HG02870 (cell line): ENCODE measurements at regions not wholly inside any gene's neighbourhood (a gene's known extent, or its start where the extent isn't known, plus 50 kb on each side); places are given as distances from the start of the nearest gene placed in this dataset.

ENCODE experiments used
- ATAC-seq: cut with Tn5 transposase; IDR thresholded peaks from one replicate; pipeline ENCODE4 v1.9.1; 2021; ENCODE audit warnings: mild to moderate bottlenecking, moderate library complexity; ENCODE audit not compliant: unreplicated experiment

DNA sequence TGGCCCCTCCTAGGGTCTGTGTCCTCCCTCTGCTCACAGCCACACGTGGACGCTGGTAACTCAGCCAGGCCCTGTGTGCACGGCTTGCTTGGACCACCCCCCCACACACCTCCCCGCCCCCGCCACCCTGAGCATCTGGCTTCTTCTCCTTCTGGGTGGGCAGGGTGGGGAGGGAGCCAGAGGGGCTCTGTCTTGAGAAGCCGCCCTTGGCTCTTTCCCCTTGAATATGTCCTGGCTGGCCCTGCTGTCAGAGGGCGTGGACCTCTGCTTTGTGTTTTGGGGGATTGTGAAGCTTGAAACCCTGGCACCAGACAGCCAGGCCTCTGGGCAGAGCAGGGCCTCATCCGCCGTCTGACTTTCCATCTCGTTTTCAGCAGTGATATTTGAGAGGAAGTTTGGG lies 72.1 kb downstream of the GLI2 start:
- no peak for ATAC-seq

DNA sequence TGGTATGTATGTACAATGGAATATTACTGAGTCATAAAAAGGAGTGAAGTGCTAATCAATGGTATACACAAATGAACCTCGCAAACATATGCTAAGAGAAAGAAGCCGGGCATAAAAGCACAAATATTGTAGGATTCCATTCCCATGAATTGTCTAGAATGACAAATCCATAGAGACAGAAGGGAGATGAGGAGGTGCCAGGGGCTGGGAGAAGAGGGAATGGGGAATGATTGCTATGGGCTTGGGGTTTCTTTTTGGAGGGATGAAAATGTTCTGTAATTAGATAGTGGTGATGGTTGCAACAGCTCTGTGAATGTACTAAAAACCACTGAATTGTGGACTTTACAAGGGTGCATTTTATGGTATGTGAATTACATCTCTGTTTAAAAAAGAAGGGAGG lies 73.5 kb downstream of the GLI2 start:
- ATAC-seq, result no peak

DNA sequence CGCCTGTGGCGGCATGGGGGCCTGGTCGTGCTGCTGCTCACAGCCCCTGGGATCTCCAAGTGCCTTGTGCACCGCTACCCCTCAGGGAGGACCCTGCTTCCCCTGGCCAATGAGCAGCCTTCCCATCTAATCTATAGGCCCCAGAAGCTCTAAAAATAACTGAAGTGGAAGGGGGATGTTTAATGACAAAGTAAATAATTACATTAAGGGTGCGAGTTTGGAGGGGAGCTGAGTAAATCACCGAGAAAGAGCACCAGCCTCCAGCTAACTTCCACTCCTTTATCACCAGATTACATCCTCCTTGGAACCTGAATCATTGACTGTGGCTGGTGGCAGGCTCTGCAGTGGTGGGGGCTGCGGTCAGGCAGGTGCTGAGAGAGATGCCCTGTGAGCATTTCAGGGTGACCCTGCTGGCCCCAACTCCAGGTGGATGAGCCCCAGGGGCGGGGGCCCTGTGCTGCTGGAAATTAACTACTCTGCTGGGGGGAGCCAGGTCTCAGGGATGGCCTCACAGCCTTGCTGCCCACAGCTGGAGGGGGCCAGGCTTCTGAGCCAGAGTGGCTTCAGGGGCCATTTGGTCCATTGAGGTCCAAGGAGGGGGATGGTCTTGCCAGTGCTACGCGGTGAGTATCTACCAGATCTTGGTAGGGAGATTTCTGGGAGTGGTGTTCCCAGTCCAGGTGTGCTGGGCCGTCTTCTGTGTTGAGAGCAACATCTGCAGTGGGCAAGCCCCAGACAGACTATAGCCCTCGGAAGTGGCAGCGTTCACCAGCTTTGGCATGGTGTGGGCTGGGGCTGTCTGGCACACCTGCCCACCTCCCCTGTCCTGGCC lies 74.2 kb downstream of the GLI2 start:
- ATAC-seq, result no peak

DNA sequence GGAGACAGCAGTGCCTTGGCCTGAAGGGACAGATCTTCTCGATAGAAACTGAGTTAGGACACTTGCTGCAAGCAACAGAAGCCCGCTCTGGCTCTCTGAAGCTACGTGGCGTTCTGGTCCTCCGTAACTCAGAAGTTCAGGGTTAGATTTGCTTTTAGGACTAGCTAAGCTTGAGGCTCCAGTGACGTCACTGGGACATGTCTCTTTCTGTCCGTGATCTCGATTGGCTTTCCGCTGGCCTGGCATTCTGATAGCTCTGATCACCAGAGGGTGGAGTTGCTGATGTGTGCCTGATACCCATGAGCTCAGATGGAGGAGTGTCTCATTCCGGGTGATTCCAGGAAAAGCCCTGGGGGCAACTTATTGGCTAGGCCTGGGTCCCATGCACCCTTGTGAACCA lies 75.0 kb downstream of the GLI2 start:
- ATAC-seq, result no peak

DNA sequence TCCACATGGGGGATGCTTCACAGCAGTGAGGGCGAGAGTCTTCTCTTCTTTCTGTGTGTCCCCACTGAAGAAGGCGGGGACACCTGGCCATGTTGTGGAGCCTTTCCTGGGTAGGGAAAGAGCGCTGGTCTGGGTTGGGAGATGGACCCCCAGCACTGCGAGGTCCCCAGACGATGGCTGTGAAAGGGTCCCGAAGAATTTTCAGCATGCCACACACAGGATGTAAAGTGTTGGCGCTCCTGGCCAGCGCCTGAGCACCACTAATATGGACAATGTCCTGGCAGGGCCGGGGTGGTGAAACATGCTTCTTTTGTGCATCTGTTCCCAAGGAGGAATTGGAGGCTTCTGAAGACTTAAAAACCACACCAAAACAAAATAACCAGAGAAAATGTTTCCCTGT lies 77.2 kb downstream of the GLI2 start:
- ATAC-seq, result no peak

DNA sequence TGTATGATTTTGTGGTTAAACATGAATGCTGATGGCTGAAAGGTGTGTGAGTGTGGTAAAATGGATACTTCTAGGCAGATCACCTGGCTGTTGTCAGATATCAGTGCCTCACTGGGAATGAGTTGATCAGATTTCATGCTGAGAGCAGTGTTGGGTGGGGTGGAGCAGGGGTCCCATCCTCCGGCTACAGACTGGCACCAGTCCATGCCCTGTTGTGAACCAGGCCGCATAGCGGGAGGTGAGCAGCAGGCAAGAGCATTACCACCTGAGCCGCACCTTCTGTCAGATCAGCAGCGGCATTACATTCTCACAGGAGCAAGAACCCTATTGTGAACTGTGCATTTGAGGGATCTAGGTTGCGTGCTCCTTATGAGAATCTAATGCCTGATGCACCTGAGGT lies 78.7 kb downstream of the GLI2 start:
- no peak for ATAC-seq

DNA sequence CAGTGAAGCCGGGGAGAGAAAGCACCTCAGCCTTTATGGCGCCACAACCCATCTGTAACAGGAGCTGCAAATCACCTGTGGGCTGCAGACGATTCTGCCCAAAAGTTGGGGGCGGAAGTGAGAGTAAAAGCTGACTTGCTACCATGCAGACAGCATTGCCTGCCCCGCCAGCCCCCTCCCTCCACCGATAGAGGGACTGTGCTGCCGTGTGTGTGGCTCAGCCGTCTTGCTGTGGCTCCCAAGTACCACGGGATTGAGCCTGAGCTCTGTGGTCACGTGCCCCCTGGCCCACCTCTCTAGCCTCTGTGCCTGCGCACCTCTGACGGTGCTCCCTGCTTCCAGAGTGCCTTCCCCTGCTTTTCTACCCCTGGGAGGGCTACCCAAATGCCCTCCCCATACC lies 79.6 kb downstream of the GLI2 start:
- no peak for ATAC-seq

DNA sequence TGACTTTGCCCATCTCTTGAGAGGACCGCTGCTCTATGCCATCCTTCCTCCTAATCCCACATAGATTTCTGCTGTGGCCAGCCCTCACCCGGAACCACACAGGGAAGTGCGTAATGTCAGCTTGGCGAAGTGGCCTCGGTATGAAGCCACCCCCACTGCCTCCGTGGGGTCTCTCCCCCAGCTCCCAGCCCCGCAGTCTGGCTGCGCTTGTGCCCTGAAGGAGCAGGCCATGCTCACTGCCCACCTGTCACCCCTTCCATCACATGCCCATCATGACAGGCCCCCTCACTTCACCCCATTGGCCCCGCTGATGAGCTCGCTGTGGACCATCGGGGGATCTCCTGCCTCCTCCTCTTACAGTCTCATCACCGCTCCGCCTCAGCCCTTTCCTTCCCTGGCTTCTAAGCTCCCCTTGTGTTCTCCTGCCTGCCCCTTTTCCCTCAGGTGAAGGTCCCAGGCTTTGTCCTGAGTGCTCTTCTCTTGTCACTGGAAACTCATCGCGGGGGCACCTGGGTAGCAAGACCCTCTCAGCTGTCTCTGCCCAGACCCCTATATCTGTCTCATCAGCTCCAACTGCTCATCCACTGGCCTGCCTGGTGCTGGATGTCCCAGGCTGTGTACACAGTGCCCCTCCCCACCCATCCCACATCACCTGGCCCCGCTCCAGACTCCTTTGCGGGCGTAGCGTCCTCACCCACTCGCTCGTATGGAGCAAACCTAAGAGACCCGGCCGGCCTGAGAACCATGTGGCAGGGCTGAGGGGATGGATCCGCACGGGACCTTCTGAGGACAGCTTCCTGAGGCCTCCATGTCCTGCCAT lies 81.7 kb downstream of the GLI2 start:
- ATAC-seq, result no peak

DNA sequence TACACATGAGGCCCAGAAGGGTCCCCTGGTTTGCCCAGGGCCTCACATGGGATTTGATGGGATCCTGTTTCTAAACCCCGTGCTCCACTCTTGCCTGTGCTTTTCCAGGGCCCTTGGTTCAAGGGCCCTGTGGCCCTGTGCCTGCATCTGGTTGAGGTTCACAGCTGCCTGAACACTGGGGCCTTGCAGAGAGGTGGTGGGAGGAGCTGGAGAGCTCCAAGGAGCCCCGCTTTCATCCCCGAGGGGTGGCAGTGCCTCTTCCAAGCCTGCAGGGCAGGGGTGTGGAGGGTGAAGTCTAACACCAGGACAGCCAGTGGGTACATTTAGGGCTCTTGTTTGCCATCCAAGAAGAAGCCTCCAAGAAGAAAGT lies 82.3 kb downstream of the GLI2 start:
- ATAC-seq, result no peak

DNA sequence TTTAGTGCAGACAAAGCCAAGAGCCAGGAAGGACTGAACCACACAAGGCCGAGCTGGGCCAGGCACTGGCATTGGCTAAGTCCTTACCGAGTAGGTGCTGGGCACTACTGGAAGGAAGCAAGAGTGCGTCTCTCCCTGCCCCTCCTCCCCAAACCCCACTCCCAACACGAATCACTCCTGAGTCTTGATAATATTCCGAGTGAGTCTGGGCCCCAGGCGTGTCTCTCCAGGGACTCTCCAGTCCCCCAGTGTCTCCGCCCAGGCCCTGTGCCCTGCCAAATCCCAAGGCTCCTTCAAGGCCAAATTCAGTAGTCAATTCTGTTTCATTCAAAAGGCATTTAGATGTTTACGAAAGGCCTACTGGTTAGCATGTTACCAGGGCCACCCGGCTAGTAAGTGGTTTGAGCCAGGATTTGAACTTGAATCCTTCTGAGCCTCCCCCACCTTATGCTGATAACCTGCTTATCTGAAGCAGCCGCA lies 82.8 kb downstream of the GLI2 start:
- ATAC-seq, result no peak

DNA sequence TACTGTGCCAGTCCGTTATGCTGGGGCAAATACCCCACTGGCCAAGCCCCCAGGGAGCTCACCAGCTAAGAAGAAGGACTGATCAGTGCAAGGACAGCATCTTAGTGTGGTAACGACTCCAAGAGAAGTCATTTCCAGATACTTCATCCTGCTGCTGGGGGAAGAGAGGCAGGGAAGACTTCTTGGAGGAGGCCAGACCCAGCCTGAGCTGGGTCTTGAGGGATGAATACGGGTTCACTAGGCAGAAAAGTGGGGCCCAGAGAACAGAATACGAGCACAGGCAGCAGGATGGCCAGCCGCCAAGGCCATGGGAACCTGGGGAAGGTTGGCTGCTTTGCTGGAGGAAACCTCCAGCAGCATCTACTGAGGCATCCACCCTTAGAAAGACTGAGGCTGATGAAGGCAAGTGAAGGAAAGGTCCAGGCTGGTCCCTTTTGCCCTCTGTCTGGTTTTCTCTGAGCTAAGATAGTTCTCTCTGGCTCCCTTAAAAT lies 84.1 kb downstream of the GLI2 start:
- ATAC-seq, result no peak

DNA sequence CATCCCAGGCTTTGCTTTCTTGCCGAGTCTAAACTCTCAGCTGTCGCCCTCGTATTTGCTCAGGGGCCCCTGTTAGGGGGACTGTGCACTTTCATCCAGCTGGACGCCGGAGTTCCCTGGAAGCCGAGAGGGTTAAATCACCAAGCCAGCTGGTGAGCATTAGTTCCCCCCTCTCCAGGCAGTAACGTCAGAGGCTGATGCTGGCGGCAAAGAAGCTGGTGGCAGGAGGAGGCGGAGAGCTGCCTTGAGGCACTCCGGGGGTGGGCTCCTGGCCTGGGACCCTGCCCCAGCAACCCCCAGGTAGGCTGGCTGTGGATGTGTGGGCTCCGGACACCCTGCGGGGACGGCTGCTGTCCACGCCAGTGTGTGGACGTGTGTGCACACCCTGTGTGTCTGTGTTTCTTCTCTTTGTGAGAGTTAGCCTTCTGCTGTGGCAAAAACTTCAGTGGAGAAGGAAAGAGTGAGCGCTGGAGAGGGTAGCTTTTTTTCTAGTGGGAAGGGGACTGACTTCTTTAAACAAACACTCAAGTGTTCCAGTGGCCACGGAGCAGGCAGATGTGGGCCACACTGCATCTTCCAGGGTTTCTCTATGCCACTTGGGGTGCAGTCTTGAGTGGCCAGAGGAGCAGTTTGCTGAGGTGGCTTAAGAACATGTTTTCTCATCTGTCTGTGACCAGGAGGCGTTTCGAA lies 84.7 kb downstream of the GLI2 start:
- no peak for ATAC-seq

DNA sequence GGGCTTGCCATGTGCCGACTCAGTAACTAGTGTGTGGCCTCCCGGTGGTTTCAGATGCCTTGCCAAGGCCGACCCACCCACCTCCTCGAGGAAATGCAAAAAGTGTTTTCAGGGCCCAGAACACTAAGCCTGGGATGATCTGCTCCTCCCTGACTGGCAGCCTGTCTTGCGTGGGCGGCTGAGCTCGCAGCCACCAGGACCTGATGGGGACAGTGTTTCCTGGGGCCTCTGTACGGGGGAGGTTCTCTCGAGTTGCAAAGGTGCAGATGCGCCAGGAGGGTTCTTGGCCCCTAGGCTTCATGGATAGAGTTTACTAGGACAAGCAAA lies 85.2 kb downstream of the GLI2 start:
- ATAC-seq, result no peak

DNA sequence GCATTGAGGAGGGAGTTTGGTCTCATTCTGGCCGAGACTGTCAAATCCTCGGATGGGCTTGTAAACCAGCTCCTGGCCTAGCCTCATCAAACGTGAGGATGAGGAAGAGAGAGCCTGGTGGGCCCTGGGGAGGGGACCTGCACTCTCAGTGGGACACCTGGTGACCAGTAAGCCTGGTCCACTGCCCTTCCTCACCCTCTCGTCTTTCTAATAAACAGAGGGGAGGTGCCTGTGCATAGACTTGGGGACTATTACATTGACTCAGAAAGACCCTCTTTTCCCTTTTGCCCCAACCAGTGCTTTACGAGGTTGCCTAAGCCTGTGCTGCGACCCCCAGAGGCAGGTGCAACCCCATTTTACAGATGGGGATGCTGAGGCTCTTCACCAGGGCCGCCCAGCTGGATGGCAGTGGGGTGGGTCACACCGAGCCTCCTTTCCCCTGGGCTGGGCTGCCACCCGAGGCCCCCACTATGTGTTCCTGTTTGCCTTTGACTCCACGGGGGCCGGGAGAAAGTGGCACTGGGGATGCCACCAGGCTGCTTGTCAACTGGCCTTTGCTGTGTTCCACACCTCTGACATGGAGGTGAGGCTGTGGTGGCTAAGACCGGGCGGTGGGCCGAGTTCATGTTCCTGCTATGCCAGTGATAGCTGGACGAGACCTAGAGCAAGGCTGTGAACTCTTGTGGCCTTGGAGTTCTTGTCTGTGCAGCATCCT lies 85.9 kb downstream of the GLI2 start:
- ATAC-seq, result no peak

DNA sequence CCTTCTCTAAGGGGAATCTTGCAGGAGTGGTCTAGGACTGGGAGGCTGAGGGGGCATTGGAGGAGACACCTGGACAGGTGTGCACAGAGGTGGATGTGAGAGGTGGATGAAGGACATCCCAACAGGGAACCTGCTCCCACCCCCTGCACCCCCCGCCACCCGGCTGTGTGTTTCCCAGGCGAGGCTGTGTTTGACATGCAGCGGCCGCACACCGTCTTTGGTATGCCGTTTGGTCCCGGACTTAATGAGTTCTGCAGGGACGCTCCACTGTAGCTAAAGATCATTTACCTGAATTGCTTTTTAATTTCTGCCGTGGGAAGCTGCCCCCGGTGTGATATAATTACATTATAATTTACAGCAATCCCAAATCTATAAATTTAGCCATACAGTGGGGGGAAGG lies 87.3 kb downstream of the GLI2 start:
- no peak for ATAC-seq

DNA sequence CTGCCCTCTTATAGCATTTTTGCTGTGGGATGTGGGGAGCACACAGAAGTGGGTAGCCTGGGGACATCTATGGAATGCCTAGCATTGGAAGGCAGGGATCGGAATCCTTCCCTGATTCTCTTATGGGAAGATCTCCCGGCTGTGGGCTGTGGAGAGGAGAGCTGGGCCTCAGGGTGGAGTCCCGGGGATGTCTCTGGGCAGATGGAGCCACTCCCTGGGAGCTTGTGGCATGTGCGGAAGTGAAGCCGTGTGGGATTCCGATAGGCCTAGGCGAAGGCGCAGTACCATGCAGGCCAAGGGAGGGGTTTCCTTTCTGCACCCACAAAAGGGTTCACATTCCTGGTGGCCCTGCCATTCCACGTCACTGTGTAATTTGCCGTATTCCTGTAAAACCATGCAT lies 87.9 kb downstream of the GLI2 start:
- no peak for ATAC-seq

DNA sequence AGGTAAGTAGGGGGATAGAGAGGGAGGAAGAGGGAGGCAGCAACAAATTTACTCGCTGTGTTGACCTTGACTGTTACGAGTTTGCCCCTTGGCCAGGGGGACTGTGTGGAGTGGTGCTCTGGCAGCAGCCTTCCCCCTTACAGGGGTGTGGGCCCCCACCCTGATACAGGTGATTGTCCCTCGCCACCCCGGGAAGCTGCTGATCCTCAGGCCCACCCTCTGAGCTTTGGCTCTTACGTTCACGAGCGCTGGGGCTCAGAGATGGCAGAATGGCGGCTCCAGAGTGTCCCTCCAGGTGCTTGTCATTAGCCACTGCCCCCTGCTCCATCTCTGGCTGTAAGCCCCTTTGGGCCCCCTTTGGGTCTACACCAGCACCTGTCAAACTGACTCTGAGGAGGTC lies 88.6 kb downstream of the GLI2 start:
- ATAC-seq, result no peak

DNA sequence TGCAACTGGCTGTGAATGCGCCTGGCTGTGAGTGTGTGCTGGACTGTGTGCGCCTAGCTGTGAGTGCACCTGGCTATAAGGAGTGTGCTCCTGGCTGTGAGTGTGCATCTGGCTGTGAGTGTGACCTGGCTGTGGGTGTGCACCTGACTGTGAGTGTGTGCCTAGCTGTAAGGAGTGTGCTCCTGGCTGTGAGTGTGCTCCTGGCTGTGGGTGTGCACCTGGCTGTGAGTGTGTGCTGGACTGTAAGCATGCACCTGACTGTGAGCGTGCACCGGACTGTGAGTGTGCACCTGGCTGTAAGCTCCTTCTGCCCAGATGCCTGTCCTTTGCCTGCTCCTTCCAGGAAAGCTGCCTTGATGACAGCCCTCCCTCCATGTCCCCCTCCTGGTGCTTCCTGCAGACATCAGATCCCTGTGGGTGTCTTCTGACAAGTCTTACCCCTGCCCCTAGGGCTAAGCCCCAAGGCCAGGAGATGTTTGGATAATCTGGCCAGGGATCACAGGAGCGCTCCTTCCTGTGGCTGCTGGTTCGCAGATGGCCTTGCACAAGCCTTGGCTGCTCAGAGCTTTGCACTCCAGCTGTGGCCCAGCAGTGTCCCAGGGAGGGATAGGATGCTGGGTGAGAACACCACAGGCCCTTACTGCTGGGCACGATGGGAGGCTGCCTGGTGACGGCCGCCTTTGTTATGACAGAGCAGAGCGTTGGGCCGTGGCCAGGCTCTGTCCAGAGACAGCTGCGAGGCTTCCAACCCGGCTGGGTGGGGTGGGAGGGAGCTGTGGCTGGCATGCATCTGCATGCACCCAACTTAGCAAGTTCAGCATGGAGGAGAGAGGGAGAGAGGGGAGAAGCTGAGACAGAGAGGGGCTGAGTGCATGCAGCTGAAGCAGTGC lies 89.9 kb downstream of the GLI2 start:
- no peak for ATAC-seq

DNA sequence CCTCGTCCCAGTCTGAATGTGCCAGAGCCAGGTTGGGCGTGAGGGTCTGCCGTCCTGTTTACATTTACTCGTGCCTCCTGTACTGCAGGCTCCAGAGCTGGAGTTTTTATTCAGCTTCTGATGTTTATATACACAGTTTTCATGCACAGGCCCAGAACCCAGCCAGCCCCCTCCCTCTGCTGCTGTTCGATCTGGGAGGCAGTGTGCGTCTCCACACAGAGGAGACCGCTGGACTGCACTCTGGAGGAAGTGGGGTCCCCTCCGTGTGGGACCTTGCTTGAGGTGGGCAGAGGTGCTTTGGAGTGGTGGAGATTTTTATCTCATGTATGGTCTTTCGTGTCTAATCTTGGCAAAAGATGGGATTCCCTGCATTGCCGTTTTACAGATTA lies 90.6 kb downstream of the GLI2 start:
- ATAC-seq, result no peak
